Activated CD8-positive, alpha-beta T cell treated with anti-CD3 and anti-CD28 coated beads for 36 hours (primary cell): ENCODE measurements at regions not wholly inside any gene's neighbourhood (a gene's known extent, or its start where the extent isn't known, plus 50 kb on each side); places are given as distances from the start of the nearest gene placed in this dataset.

Experiments
- ATAC-seq: fragments of 200-7000 bp; cut with Tn5 transposase; one replicate; pipeline ENCODE4 v1.10.0; 2021; ENCODE audit warnings: mild to moderate bottlenecking, moderate library complexity
- CTCF ChIA-PET: fragments of 350-600 bp; sonication (Branson Sonifier 250); formaldehyde crosslinking; loops from one replicate; lab custom pipeline; 2021; ENCODE audit warnings: antibody characterized with exemption; lab: Charles Lee
- POLR2A ChIA-PET: fragments of 350-600 bp; sonication (Branson Sonifier 250); formaldehyde crosslinking; loops from one replicate; lab custom pipeline; 2021; ENCODE audit warnings: antibody characterized with exemption; lab: Charles Lee
- DNase-seq: peaks from one replicate; pipeline ENCODE4 v3.0.0-alpha.2; 2020
- H3K27ac Mint-ChIP-seq: one replicate; pipeline ENCODE4 v1.8.0; 2021; ENCODE audit warnings: mild to moderate bottlenecking, mixed read lengths
- H3K27me3 Mint-ChIP-seq: one replicate; pipeline ENCODE4 v1.8.0; 2021; ENCODE audit warnings: mixed read lengths
- H3K36me3 Mint-ChIP-seq: one replicate; pipeline ENCODE4 v1.8.0; 2021; ENCODE audit warnings: low read depth, mixed read lengths
- H3K4me1 Mint-ChIP-seq: one replicate; pipeline ENCODE4 v1.8.0; 2021; ENCODE audit warnings: low read depth, mixed read lengths
- H3K4me3 Mint-ChIP-seq: one replicate; pipeline ENCODE4 v1.8.0; 2021; ENCODE audit warnings: mild to moderate bottlenecking, moderate library complexity, mixed read lengths
- H3K9me3 Mint-ChIP-seq: one replicate; pipeline ENCODE4 v1.8.0; 2021; ENCODE audit warnings: mixed read lengths
- intact Hi-C: fragments of 100-400 bp; cut with micrococcal nuclease; formaldehyde crosslinking; loops from one replicate; pipeline ENCODE4 v1.10.0; 2022
- TF ChIP-seq, protein P1 (sequence below): fragments of 200-600 bp; IDR thresholded peaks from one replicate; pipeline ENCODE4 v1.8.0; 2022; ENCODE audit warnings: antibody characterized with exemption, mild to moderate bottlenecking

DNA sequence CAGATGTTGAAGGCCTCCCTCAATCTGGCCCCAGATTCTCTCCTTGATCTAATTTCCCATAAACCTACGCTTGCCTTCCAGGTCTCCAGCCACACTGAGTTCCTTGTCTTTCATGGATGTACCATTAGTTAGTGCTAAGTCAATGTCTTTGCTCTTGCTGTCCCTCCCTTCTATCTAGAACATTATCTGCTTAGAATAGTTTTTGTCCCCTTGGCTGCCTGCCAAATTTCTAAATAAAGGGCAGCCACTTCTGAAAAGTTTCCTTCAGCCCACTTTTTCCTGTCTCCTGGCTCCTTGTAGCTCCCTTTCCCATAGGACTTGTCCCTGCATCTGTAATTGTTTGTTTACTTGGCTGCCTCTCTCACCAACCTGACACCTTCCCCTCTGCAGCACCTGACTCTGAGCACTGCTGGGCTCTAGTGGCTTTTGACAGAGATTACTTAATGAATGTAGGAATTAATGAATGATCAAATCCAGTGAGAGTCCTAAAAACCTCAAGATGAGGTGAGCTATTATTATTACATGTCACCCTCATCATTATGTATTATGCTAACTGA lies 58.3 kb downstream of the CXCL12 start:
- Mint-ChIP-seq H3K4me1 (no peaks in the 10 kb centered on the region), H3K9me3 (no peaks in the 10 kb centered on the region), H3K27me3 (peaks cover 10% of the 10 kb centered on the region), H3K4me3 (no peak overlapping the region), H3K27ac (no peak overlapping the region), H3K36me3 (no peaks in the 10 kb centered on the region)
- TF ChIP-seq, protein P1, sequence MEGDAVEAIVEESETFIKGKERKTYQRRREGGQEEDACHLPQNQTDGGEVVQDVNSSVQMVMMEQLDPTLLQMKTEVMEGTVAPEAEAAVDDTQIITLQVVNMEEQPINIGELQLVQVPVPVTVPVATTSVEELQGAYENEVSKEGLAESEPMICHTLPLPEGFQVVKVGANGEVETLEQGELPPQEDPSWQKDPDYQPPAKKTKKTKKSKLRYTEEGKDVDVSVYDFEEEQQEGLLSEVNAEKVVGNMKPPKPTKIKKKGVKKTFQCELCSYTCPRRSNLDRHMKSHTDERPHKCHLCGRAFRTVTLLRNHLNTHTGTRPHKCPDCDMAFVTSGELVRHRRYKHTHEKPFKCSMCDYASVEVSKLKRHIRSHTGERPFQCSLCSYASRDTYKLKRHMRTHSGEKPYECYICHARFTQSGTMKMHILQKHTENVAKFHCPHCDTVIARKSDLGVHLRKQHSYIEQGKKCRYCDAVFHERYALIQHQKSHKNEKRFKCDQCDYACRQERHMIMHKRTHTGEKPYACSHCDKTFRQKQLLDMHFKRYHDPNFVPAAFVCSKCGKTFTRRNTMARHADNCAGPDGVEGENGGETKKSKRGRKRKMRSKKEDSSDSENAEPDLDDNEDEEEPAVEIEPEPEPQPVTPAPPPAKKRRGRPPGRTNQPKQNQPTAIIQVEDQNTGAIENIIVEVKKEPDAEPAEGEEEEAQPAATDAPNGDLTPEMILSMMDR, result no peak
- CTCF ChIA-PET, result no interaction called here
- POLR2A ChIA-PET, result no interaction called here
- DNase-seq (no peak), ATAC-seq (no peak)
- intact Hi-C loops, result no loop called here

DNA sequence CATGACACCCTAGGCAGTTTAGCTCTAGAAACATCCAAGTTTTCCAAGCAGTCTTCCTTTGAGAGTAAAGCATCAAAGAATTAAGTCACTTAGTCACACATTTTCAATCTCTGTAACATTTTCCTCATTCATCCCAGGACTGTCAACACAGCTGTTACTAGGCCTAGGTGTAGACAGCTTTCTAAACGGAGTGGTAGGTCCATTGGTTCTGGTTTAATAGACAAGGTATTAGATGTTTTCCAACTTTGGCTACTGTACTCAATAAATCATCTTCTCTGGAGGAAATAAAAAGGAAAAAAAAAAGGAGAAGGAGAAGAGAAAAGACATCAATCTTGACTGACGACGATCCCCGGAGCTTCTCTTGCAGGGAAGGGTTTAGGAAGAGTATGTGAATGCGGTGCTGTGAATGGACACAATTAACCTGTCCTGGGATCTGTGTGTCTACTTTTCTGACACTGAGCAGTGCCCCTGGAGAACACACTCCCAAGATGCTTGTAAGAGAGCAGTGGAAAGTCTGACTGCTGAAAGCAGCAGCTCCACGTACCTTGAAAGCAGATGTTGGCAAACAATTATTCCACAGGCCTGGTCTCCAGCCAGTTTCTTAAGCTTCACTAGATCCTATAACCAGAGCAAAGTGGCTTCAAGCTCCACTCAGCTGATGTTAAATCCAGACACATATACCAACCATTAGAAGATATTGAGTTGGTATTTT lies 59.1 kb downstream of the CXCL12 start:
- Mint-ChIP-seq H3K4me1 (no peaks in the 10 kb centered on the region), H3K36me3 (no peaks in the 10 kb centered on the region), H3K27ac (no peak overlapping the region), H3K27me3 (peaks cover 10% of the 10 kb centered on the region), H3K9me3 (no peaks in the 10 kb centered on the region), H3K4me3 (no peak overlapping the region)
- POLR2A ChIA-PET, result no interaction called here
- CTCF ChIA-PET, result interaction anchor here (0.6 kb wide), 1 partner anchor 155 kb away, joined by 4 read pairs; no protein-coding TSS in a partner anchor
- intact Hi-C loops, result no loop called here
- no peak for ATAC-seq
- DNase-seq, result no peak
- TF ChIP-seq, protein P1, result no peak

DNA sequence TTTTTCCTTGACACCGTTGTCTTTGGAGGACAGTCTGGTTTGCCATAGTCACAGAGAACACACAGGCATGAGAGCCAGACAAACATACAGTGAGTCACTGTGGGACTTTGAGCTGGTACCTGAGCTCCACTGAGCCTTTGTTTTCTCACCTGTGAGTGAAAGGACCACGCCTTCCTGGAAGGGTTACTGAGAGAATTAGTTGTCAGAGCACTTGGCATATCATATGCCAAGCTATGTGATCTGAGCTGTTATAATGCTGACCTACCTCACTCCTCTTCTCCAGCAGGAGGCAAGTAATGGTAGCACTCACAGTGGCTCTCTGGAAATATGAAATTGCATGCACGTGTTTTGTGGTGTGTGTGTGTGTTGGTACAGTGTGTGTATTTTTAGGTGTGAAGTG lies 59.7 kb downstream of the CXCL12 start:
- no peak overlapping the region for H3K27ac Mint-ChIP-seq
- no peaks in the 10 kb centered on the region for H3K4me1 Mint-ChIP-seq
- no peak for ATAC-seq
- H3K9me3 Mint-ChIP-seq, result no peaks in the 10 kb centered on the region
- DNase-seq, result no peak
- peaks cover 10% of the 10 kb centered on the region for H3K27me3 Mint-ChIP-seq
- H3K4me3 Mint-ChIP-seq, result no peak overlapping the region
- ChIA-PET CTCF (no interaction called here), POLR2A (no interaction called here)
- TF ChIP-seq, protein P1, result no peak
- no peaks in the 10 kb centered on the region for H3K36me3 Mint-ChIP-seq
- intact Hi-C loops, result no loop called here

DNA sequence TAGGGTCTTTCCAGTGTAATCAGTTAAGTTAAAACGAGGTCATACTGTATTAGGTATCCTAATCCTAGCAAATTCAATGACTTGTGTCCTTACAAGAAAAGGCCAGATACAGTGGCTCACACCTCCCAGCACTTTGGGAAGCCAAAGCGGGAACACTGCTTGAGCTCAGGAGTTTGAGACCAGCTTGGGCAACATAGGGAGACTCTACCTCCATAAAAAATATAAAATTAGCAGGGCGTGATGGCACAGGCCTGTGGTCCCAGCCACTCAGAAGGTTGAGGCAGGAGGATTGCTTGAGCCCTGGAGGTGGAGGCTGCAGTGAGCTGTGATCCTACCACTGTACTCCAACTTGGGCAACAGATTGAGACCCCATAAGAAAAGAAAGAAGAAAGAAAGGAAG lies 61.1 kb downstream of the CXCL12 start:
- ChIA-PET CTCF (interaction anchor here (1.2 kb wide), 1 partner anchor 12 kb away, joined by 4 read pairs; no protein-coding TSS in a partner anchor), POLR2A (no interaction called here)
- Mint-ChIP-seq H3K36me3 (no peaks in the 10 kb centered on the region), H3K27me3 (peaks cover 13% of the 10 kb centered on the region), H3K9me3 (no peaks in the 10 kb centered on the region), H3K4me1 (no peaks in the 10 kb centered on the region), H3K27ac (no peak overlapping the region), H3K4me3 (no peak overlapping the region)
- ATAC-seq, result no peak
- TF ChIP-seq, protein P1, result no peak
- intact Hi-C loops, result no loop called here
- no peak for DNase-seq

DNA sequence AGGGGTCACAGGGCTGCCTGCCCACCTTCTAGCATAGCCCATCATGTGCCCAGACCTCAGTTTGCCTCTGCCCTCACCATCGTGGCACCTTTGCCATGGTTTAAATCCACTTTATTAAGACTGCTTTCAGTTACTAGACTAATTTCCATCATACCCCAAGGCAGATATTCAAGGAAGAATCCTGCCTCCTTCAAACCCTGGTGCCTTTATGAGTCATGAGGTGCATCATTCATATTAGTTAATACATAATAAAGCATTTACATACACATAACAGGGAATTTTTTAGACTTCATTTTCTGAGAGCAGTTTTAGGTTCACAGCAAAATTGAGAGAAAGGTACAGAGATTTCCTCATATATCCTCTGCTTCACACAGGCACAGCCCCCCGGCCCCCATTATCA lies 62.8 kb downstream of the CXCL12 start:
- Mint-ChIP-seq H3K4me3 (no peak overlapping the region), H3K4me1 (no peaks in the 10 kb centered on the region), H3K27ac (no peak overlapping the region), H3K9me3 (no peaks in the 10 kb centered on the region), H3K27me3 (peaks cover 12% of the 10 kb centered on the region), H3K36me3 (no peaks in the 10 kb centered on the region)
- DNase-seq (no peak), ATAC-seq (no peak)
- TF ChIP-seq, protein P1, result no peak
- ChIA-PET POLR2A (no interaction called here), CTCF (no interaction called here)
- intact Hi-C loops, result no loop called here
